Vagina (tissue), 2 donors: ENCODE measurements at regions not wholly inside any gene's neighbourhood (a gene's known extent, or its start where the extent isn't known, plus 50 kb on each side); places are given as distances from the start of the nearest gene placed in this dataset.

Experiments
- DNase-seq, 2 donors: peaks; one replicate each; pipeline ENCODE4 v3.0.0-alpha.2; 2017; ENCODE audit errors: extremely low spot score in 2 of 2
- H3K27ac ChIP-seq: fragments of 200-600 bp; sonication (generic); one replicate; pipeline ENCODE4 v1.5.1; 2019
- H3K27me3 ChIP-seq: fragments of 200-600 bp; sonication (generic); one replicate; pipeline ENCODE4 v1.5.1; 2019
- H3K36me3 ChIP-seq, 2 donors: fragments of 200-600 bp; sonication (generic); one replicate each; pipeline ENCODE4 v1.5.1; 2017 to 2019
- H3K4me1 ChIP-seq: fragments of 200-600 bp; sonication (generic); one replicate; pipeline ENCODE4 v1.5.1; 2019
- H3K4me3 ChIP-seq, 2 donors: fragments of 200-600 bp; sonication (generic); 1 replicate in 1 of 2; 2 replicates in 1 of 2; pipeline ENCODE4 v1.5.1; 2016 to 2019
- H3K9me3 ChIP-seq: fragments of 200-600 bp; sonication (generic); one replicate; pipeline ENCODE4 v1.5.1; 2019
- CTCF ChIP-seq, 3 experiments: fragments of 450-650 bp in 2 of 3; fragments of 200-600 bp in 1 of 3; sonication (generic) in 1 of 3; IDR thresholded peaks; one replicate each; pipeline ENCODE4 v1.5.1; 2017 to 2019; ENCODE audit warnings: antibody characterized with exemption in 3 of 3, mild to moderate bottlenecking in 2 of 3, moderate library complexity in 2 of 3
- POLR2A ChIP-seq, 2 donors: fragments of 450-650 bp; IDR thresholded peaks; one replicate each; pipeline ENCODE4 v1.6.1; 2017; ENCODE audit warnings: antibody characterized with exemption in 2 of 2, mild to moderate bottlenecking in 2 of 2, moderate library complexity in 2 of 2
- POLR2AphosphoS5 ChIP-seq, 2 donors: sonication (generic); formaldehyde crosslinking; IDR thresholded peaks; one replicate each; pipeline ENCODE4 v1.9.0; 2017; ENCODE audit warnings: antibody characterized with exemption in 2 of 2, mild to moderate bottlenecking in 2 of 2, low read depth in 1 of 2; ENCODE audit not compliant: insufficient read depth in 1 of 2
- intact Hi-C: fragments of 100-400 bp; cut with DNase I; formaldehyde crosslinking; loops from one replicate; pipeline ENCODE4 v1.15.1; 2023

DNA sequence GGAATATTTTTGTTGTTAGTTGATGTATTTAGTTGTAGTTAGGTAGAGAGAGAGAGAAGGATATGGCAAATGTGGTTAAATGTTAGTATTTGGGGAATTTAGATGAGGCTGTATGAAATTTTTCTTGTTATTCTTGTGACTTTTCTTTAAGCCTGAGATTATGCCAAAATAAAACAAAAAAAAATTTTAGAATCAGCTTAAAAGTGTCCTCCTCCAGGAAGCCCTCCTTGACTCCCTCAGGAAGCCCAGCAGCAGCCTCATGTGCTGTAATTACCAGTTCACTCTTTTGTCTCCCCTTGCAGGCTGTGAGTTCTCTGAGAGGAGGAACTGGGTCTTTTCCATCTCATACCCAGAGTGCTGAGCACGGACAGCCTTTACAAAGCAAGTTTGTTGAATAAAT, 243.5 kb downstream of the TFCP2L1 start:
- TF ChIP-seq CTCF (IDR thresholded peaks at IDR 0.05) (no peak), POLR2AphosphoS5 (IDR thresholded peaks at IDR 0.05; ENCODE audit: insufficient read depth in 1 of 2, low read depth in 1 of 2) (no peak), POLR2A (IDR thresholded peaks at IDR 0.05) (no peak)
- Histone ChIP-seq H3K4me3 (no peak overlapping the region), H3K4me1 (peaks cover 16% of the 10 kb centered on the region), H3K27ac (no peak overlapping the region), H3K9me3 (no peaks in the 10 kb centered on the region), H3K27me3 (no peaks in the 10 kb centered on the region), H3K36me3 (no peaks in the 10 kb centered on the region)
- intact Hi-C loops = no loop called here
- no peak for DNase-seq

DNA sequence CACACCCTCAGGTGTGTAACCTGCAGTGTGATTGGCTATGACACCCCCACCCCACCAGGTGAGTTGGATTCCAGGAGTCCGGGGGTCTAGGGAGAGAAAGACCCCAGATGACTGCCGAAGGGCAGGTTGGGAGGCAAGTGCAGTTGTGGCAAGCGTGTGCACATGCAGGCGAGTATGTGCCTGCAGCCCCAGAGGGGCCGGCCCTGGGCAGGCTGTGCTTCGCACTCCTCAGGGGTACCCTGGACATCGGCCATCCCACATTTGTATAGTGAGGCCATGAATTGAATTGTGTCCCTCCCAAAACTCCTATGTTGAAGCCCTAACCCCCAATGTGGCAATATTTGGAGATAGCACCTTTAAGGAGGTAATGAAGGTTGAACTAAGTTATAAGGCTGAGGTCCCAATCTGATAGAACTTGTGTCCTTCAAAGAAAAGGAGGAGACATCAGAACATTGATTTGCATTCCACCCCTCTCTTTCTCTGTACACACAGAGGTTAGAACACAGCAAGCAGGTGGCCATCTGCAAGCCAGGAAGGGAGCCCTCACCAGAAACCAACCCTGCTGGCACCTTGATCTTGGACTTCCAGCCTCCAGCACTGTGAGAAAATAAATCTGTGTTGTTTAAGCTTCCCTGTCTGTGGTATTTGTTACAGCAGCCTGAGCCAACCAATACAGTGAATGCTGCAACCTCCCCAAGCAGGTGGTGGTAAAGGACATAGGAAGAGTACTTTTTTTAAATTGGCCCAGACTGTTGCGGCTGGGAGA, 241.8 kb downstream of the TFCP2L1 start:
- H3K27me3 ChIP-seq = no peaks in the 10 kb centered on the region
- no peak for TF ChIP-seq POLR2A (IDR thresholded peaks at IDR 0.05)
- no peak for TF ChIP-seq POLR2AphosphoS5 (IDR thresholded peaks at IDR 0.05; ENCODE audit: insufficient read depth in 1 of 2, low read depth in 1 of 2)
- TF ChIP-seq CTCF (IDR thresholded peaks at IDR 0.05) = no peak
- H3K4me1 ChIP-seq = peaks cover 14% of the 10 kb centered on the region
- no peaks in the 10 kb centered on the region for H3K9me3 ChIP-seq
- no peak for DNase-seq
- no peak overlapping the region for H3K27ac ChIP-seq
- intact Hi-C loops = no loop called here
- H3K4me3 ChIP-seq = no peak overlapping the region
- no peaks in the 10 kb centered on the region for H3K36me3 ChIP-seq

GRCh38 chr2:121043827-121044222, 241.2 kb downstream of the TFCP2L1 start:
- no peak overlapping the region for H3K27ac ChIP-seq
- peaks cover 9% of the 10 kb centered on the region for H3K4me1 ChIP-seq
- H3K36me3 ChIP-seq = no peaks in the 10 kb centered on the region
- H3K4me3 ChIP-seq = no peak overlapping the region
- H3K9me3 ChIP-seq = no peaks in the 10 kb centered on the region
- no peak for DNase-seq
- intact Hi-C loops = no loop called here
- no peaks in the 10 kb centered on the region for H3K27me3 ChIP-seq
- TF ChIP-seq POLR2A (IDR thresholded peaks at IDR 0.05) = no peak
- TF ChIP-seq CTCF (IDR thresholded peaks at IDR 0.05) = no peak
- TF ChIP-seq POLR2AphosphoS5 (IDR thresholded peaks at IDR 0.05; ENCODE audit: insufficient read depth in 1 of 2, low read depth in 1 of 2) = no peak

- DNase-seq = no peak
- intact Hi-C loops = no loop called here
- peaks cover 3% of the 10 kb centered on the region for H3K4me1 ChIP-seq
- H3K27ac ChIP-seq = no peak overlapping the region
- no peaks in the 10 kb centered on the region for H3K27me3 ChIP-seq
- H3K4me3 ChIP-seq = no peak overlapping the region
- H3K9me3 ChIP-seq = no peaks in the 10 kb centered on the region
- no peaks in the 10 kb centered on the region for H3K36me3 ChIP-seq
- TF ChIP-seq CTCF (IDR thresholded peaks at IDR 0.05) (no peak), POLR2AphosphoS5 (IDR thresholded peaks at IDR 0.05; ENCODE audit: insufficient read depth in 1 of 2, low read depth in 1 of 2) (no peak), POLR2A (IDR thresholded peaks at IDR 0.05) (no peak)
Observed at GRCh38 chr2:121044412-121044811, 240.6 kb downstream of the TFCP2L1 start.

GRCh38 chr2:121045245-121045644, 239.8 kb downstream of the TFCP2L1 start:
- Histone ChIP-seq H3K27me3 (no peaks in the 10 kb centered on the region), H3K27ac (no peak overlapping the region), H3K4me1 (no peaks in the 10 kb centered on the region), H3K4me3 (no peak overlapping the region), H3K36me3 (no peaks in the 10 kb centered on the region), H3K9me3 (no peaks in the 10 kb centered on the region)
- intact Hi-C loops = no loop called here
- no peak for DNase-seq
- TF ChIP-seq POLR2A (IDR thresholded peaks at IDR 0.05) (no peak), CTCF (IDR thresholded peaks at IDR 0.05) (no peak), POLR2AphosphoS5 (IDR thresholded peaks at IDR 0.05; ENCODE audit: insufficient read depth in 1 of 2, low read depth in 1 of 2) (no peak)
